GM10248 (cell line): ENCODE measurements at regions not wholly inside any gene's neighbourhood (a gene's known extent, or its start where the extent isn't known, plus 50 kb on each side); places are given as distances from the start of the nearest gene placed in this dataset.
"Not testable (repeated sequence)": the region's sequence is repeated elsewhere in the genome, so short reads cannot be mapped to it uniquely, and the experiment has no call there.

Source experiments
- CTCF ChIA-PET: fragments of 300-600 bp; sonication (Branson Sonifier 250); formaldehyde crosslinking; extraction: SDS; loops from one replicate; lab custom pipeline; 2021; ENCODE audit warnings: antibody characterized with exemption; lab: Yijun Ruan, JAX
- POLR2A ChIA-PET: fragments of 350-650 bp; sonication (Branson Sonifier 250); formaldehyde crosslinking; extraction: SDS; loops from one replicate; lab custom pipeline; 2020; ENCODE audit warnings: antibody characterized with exemption; lab: Yijun Ruan, JAX
- DNase-seq: peaks from one replicate; pipeline ENCODE4 v3.0.0; 2012; ENCODE audit errors: extremely low spot score
- CTCF ChIP-seq: IDR thresholded peaks from 2 replicates; pipeline ENCODE4 v1.5.1; 2012; ENCODE audit warnings: mild to moderate bottlenecking, low read depth; ENCODE audit errors: extremely low read depth, missing control alignments, control extremely low read depth

GRCh38 chr6:106857771-106858652, 116.5 kb downstream of the CD24 start:
- DNase-seq, result no peak

GRCh38 chr6:106857310-106857709, 117.2 kb downstream of the CD24 start:
- CTCF ChIA-PET, POLR2A ChIA-PET, DNase-seq: not testable (repeated sequence)

More at GRCh38 chr6:106857771-106858652, 116.5 kb downstream of the CD24 start:
- no peak for TF ChIP-seq CTCF
- POLR2A ChIA-PET, result no interaction called here
- CTCF ChIA-PET, result interaction anchor here (1.5 kb wide), 1 partner anchor 22 kb away, joined by 4 read pairs; no protein-coding TSS in a partner anchor

GRCh38 chr6:106856227-106856874, 118.2 kb downstream of the CD24 start:
- no peak for TF ChIP-seq CTCF
- POLR2A ChIA-PET, result no interaction called here
- CTCF ChIA-PET, result interaction anchor here (0.8 to 1.7 kb wide), 2 partner anchors 8 to 10 kb away, joined by 3 to 4 read pairs; no protein-coding TSS in a partner anchor
- no peak for DNase-seq

GRCh38 chr6:106855117-106855516, 119.4 kb downstream of the CD24 start:
- no peak for TF ChIP-seq CTCF
- ChIA-PET CTCF (interaction anchor here (1.7 kb wide), 1 partner anchor 9 kb away, joined by 3 read pairs; no protein-coding TSS in a partner anchor), POLR2A (no interaction called here)
- no peak for DNase-seq

- ChIA-PET POLR2A (no interaction called here), CTCF (interaction anchor here (1.4 kb wide), 1 partner anchor 147 kb away, joined by 3 read pairs; no protein-coding TSS in a partner anchor)
- DNase-seq, result peak; percentile 46
- TF ChIP-seq CTCF, result no peak
Observed at GRCh38 chr6:106849676-106850332, 124.7 kb downstream of the CD24 start.

GRCh38 chr6:106849120-106849519, 125.4 kb downstream of the CD24 start:
- ChIA-PET POLR2A (no interaction called here), CTCF (no interaction called here)
- no peak for DNase-seq
- TF ChIP-seq CTCF, result no peak
